ENCODE measurements at regions not wholly inside any gene's neighbourhood (a gene's known extent, or its start where the extent isn't known, plus 50 kb on each side); places are given as distances from the start of the nearest gene placed in this dataset.

- TF ChIP-seq CTCF (IDR thresholded peaks at IDR 0.05) = no peak
- TF ChIP-seq POLR2A (IDR thresholded peaks at IDR 0.05) = no peak
These were observed 1331.1 kb upstream of the RAG2 start for GRCh38 chr11:37929100-37929653.

Measured in uterus (tissue), 2 donors.